ENCODE measurements at regions not wholly inside any gene's neighbourhood (a gene's known extent, or its start where the extent isn't known, plus 50 kb on each side); places are given as distances from the start of the nearest gene placed in this dataset.

DNA sequence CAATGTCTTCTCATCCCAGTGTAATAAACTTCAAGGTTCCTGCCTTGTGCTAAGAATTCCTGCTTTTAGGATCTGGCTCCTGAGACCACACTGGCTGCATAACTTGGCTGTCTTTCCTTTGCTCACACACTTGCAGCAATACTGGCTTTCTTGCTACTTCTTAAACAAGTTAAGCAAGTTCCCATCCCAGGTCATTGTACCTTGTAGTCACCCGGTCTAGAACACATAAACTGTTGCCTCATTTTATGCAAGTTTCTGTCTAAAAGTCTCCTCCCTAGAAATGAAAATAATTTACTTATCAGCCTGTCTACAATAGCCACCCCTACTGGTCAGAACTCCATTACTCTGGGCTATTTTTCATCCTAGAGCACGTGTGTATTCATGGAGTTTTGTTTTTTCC, 887.9 kb upstream of the FAM98A start:
- TF ChIP-seq, protein P1, sequence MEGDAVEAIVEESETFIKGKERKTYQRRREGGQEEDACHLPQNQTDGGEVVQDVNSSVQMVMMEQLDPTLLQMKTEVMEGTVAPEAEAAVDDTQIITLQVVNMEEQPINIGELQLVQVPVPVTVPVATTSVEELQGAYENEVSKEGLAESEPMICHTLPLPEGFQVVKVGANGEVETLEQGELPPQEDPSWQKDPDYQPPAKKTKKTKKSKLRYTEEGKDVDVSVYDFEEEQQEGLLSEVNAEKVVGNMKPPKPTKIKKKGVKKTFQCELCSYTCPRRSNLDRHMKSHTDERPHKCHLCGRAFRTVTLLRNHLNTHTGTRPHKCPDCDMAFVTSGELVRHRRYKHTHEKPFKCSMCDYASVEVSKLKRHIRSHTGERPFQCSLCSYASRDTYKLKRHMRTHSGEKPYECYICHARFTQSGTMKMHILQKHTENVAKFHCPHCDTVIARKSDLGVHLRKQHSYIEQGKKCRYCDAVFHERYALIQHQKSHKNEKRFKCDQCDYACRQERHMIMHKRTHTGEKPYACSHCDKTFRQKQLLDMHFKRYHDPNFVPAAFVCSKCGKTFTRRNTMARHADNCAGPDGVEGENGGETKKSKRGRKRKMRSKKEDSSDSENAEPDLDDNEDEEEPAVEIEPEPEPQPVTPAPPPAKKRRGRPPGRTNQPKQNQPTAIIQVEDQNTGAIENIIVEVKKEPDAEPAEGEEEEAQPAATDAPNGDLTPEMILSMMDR (IDR thresholded peaks at IDR 0.05), result no peak
- no peak for TF ChIP-seq POLR2A (IDR thresholded peaks at IDR 0.05)
